Islet of Langerhans (tissue), 1 donor: ENCODE measurements at regions not wholly inside any gene's neighbourhood (a gene's known extent, or its start where the extent isn't known, plus 50 kb on each side); places are given as distances from the start of the nearest gene placed in this dataset.

Experiments used
- FAIRE-seq: peaks from one replicate; lab custom pipeline; 2011; peaks lifted over from hg19 to GRCh38; lab: Jason Lieb, UNC

DNA sequence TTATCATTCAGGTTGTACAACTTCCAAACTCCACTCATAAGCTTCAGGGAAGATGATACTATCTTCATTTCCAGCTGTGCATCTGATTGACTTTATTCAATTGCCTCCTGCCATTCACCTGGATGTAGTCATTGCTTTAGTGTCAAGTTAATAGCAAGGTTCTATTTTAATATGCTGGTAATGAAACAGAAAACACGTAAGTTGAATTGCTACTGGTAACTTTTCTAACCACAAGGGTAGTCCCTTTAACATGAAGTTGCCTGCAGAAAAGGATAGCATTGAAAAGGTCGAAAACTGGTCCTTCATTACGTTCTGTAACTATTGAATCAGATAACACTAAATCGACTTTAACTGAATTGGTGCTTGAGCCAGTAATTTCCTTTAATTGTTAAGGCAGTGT lies 459.4 kb upstream of the CDH6 start:
- no peak for FAIRE-seq

- FAIRE-seq, result no peak
Measured at GRCh38 chr5:30725073-30725472, 468.4 kb upstream of the CDH6 start.

DNA sequence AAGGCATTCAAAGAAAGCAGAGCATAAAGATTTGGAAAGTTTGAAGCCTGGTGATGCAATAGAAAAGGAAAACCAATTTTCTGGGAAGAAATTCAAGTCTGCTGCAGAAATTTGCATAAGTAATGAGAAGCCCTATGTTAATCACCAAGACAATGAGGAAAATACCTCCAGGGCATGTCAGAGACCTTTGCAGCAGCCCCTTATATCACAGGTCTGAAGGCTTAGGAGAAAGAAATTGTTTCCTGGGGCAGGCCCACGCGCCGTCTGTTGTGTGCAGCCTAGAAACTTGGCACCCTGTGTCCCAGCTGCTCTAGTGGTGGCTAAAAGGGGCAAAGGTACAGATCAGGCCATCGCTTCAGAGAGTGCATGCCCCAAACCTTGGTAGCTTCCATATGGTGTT lies 495.3 kb upstream of the CDH6 start:
- FAIRE-seq, result no peak

DNA sequence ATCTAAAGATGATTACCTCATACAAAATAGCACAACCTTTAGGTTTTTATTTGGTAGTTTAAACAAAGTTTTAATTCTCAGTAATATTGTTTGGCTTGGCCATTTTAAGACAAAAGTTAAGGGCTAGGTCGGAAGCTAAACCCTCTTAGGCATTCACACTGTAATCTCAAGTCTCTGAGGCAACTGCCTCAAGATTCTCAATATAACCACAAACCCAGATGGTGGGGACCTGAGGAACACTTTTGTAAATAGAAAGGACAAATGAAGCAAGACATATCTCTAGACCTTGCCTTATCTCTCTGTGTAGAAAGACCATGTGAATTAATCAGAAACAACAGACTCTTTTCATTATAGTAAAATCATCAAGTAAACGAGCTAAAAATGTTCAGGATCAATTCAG lies 500.2 kb upstream of the CDH6 start:
- no peak for FAIRE-seq

- FAIRE-seq, result no peak
Measured at GRCh38 chr5:30690931-30691330, 502.6 kb upstream of the CDH6 start.

DNA sequence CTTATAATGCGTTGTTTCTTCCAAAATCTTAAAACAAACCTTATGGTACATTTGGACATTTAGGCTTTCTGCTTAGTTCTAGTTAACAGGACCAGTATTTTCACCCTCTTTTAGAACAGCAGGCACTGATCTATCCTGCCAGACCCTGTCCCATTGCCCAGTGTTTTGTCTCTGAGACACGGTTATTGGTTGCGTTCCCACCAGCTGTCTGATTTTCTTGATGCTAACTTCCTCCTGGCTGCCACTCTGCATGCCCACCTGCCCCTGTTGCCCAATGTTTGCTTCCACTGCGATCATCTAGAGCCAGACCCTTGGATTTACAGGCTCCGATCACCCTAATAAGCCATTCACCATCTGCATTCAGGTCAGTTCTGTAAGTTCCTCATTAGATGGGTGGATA lies 506.0 kb upstream of the CDH6 start:
- no peak for FAIRE-seq

DNA sequence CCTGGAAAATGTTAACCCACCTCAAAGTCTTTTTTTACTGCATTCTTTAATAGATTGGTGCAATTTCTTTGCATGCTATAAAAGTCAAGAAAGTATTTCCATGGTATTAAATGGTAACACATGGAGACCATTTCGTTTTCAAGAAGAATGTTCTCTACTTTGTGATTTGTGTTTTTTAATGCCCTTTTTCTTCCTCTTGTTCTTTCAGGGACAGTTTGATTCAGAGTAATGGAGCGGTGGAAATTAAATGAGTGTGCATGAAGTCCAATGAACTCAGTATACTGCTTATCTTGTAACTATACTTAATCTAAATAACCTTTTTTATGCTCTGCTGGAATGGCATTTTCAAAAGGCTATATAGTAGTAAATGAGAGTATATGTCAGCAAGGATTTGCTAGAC lies 507.0 kb upstream of the CDH6 start:
- FAIRE-seq, result no peak

- FAIRE-seq, result no peak
Measured at GRCh38 chr5:30676223-30676840, 517.2 kb upstream of the CDH6 start.

DNA sequence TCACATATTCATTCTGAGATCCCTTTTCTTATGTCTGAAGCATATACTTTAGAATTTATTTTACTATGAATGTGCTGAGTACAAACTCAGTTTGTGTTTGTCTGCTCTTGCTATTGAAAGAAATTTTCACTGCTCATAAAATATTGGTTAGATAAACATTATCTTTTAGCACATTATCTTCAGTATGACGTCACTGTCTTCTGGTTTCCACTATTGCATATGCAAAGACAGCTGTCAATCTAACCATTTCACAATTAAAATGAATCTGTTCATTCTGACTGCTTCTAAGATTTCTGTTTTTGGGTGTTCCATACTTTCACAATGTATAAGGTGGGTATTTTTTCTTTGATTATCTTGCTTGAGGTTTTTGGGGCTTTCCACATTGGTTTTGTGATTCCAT lies 526.2 kb upstream of the CDH6 start:
- no peak for FAIRE-seq

GRCh38 chr5:30663536-30663935 lies 530.0 kb upstream of the CDH6 start:
- no peak for FAIRE-seq

DNA sequence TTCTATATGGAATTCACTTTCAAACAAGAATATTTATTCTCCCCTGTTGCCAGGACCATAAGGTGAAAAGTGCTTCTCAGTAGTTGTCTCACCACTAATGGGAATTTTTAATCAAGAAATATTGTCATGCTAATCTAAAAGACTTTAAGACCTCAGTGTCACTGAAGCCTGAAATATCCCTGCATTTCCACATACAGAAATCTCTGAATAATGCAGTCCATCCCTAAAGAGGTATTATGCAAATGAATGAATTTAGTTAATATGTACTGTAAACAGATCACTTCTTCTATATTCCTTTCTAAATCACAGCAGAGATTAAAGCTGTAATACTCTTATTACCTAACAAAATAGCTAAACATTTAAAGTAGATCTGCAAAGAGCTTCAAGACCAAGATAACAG lies 531.1 kb upstream of the CDH6 start:
- FAIRE-seq, result no peak

GRCh38 chr5:30661730-30662129 lies 531.8 kb upstream of the CDH6 start:
- no peak for FAIRE-seq

GRCh38 chr5:30659417-30659816 lies 534.1 kb upstream of the CDH6 start:
- no peak for FAIRE-seq

DNA sequence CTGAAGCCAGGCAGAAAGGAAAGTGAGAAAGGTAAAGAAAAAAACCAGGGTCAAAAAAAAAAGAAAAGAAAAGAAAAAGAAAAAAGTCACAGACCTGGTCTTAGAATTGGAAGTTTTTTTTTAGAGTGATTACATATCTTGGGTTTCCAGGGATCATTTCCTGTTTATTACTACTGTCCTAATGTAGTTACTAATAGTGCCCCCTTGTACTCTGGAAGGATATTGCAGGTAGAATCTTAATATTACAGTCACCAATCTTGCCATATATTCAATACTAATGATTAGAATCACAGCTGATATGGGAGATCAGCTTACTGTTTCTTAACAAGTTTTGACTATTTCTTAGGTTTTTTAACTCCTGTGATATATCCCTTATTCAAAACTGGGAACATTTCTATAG lies 543.2 kb upstream of the CDH6 start:
- FAIRE-seq, result no peak

DNA sequence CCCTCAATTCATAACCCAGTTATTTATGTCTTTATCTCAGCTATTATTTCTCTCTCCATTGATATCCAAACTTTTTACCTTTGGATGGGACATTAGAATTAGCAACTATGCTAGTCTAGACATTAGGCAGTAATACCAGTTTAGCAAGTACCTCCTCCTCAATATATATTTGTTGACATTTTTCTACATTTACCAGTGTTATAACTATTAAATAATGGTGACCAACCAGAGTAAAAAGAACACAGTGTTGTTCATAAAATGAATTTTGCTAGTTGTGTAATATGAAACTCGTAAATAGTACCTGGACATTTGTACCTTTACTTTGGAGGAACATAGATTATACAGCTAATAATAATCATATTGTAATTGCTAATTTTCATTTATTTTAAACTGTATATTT lies 554.6 kb upstream of the CDH6 start:
- FAIRE-seq, result no peak

- FAIRE-seq, result no peak
Measured at GRCh38 chr5:30627945-30628344, 565.5 kb upstream of the CDH6 start.

GRCh38 chr5:30626557-30626956 lies 566.9 kb upstream of the CDH6 start:
- FAIRE-seq, result no peak

GRCh38 chr5:30620481-30621085 lies 572.9 kb upstream of the CDH6 start:
- no peak for FAIRE-seq

GRCh38 chr5:30608501-30608900 lies 585.0 kb upstream of the CDH6 start:
- no peak for FAIRE-seq

DNA sequence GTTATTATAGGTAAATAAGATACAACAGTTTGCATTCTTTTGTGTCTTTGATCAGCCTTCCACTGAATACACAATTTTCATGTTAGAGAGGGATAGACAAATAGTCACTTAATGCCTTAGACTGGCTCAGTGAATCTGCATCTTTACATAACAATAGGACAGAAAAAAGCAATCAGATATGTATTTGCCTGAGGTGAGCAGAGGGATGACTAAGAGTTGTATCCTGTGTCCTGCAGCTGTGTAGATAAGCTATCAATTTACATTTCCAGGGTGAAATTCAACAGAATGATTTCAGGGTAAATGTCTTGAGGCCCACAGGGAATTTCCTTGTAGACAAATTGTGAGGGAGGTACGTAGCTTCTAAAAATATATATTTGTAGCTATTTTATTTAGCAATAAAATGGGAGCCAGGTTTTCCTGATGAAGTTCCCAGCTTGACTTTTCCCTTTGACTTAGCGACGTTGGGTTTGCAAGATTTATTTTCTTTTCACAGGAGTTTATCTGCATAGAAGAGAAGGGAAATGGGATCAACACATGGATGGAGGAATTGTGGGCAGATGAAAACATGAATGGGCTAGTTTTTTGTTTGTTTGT lies 586.1 kb upstream of the CDH6 start:
- peak; percentile 17 for FAIRE-seq

- FAIRE-seq, result peak; percentile 89
Measured at GRCh38 chr5:30605693-30606268, 587.7 kb upstream of the CDH6 start.

DNA sequence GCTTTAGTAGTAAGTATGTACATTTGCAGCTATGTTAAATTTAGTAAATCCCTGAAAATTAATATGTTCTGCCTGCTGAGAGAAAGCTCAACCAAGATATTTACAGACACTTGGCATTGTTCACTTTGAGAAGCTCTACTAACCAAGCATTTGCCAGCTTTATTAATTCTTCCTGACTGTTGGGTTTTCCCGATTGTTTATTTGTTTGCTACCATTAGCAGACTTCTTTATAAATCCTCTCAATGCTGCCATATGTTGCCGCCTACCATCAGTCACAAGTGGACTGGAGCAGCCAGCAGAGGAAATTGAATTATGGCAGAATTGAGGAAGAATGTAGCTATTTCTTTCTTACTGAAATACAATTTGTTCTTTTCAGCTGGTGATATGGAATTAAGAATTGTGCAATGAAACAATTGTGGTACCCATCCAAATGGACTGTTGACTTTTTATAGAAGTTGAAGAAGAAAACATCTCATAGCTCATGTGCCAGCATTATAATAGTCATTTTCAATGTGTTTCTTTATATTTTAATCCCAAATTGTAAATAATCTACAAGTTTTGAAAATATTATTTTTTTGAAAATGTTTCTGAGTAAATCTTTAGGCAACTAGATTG lies 588.7 kb upstream of the CDH6 start:
- no peak for FAIRE-seq

DNA sequence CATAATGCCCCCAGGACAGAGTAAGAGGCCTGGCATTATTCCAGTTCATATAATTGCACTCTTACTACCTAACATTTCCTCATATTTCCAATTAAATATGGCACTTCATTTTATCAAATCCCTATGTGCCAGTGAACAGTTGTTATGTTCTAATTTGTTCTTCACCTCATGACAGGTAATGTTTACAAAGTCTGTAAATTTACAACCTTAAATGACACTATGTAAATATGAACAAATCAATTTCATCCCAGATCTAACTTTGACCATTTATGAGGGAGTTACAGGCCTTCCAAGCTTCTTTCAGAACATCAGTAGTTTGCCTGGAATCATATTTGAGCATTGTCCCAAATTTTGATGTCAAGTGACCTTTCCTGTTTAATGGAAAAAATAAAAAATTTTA lies 592.6 kb upstream of the CDH6 start:
- FAIRE-seq, result no peak
